GM19463 (cell line): ENCODE measurements at regions not wholly inside any gene's neighbourhood (a gene's known extent, or its start where the extent isn't known, plus 50 kb on each side); places are given as distances from the start of the nearest gene placed in this dataset.
"Not testable (repeated sequence)": the region's sequence is repeated elsewhere in the genome, so short reads cannot be mapped to it uniquely, and the experiment has no call there.

Experiments
- ATAC-seq: cut with Tn5 transposase; IDR thresholded peaks from one replicate; pipeline ENCODE4 v1.9.1; 2021; ENCODE audit warnings: mild to moderate bottlenecking, moderate library complexity; ENCODE audit not compliant: unreplicated experiment

GRCh38 chr10:46792657-46793357 is 118.4 kb upstream of the PTPN20 start:
- not testable (repeated sequence) for ATAC-seq

GRCh38 chr10:46796351-46796750 is 114.9 kb upstream of the PTPN20 start:
- not testable (repeated sequence) for ATAC-seq

DNA sequence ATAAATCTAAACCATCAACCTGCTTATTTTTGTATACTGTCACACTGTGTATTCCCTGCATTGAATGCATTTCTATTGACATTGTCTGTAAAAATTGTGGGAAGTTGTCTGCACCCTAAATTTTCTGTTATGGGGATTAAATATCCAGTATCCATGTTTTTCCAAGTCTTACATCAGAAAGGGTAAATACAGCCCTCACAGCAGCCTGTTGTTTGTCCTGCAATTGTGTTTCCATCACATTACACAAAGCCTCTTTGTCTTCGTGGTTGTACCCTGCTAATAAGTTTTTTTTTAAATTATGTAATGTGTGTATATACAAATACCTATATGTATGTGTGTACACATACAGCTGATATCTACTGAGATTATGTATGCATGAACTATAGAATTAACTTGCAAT is 109.2 kb upstream of the PTPN20 start:
- ATAC-seq, result not testable (repeated sequence)

DNA sequence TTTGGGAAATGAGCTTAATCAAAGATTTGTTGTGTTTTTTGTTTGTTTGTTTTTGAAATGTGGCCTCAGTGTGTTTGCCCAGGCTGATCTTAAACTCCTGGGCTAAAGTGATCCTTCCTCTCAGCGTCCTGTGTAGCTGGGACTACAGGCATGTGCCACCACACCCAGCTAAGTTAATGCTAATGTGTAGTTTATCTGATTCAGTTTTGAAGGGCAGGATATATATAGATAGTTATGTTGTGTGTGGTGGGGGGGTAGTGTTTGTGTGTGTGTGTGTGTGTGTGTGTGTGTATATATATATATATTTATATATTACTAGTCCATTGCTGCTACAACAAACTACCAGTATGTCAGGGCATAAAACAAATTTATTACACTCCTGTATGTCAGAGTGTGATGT is 108.1 kb upstream of the PTPN20 start:
- not testable (repeated sequence) for ATAC-seq

DNA sequence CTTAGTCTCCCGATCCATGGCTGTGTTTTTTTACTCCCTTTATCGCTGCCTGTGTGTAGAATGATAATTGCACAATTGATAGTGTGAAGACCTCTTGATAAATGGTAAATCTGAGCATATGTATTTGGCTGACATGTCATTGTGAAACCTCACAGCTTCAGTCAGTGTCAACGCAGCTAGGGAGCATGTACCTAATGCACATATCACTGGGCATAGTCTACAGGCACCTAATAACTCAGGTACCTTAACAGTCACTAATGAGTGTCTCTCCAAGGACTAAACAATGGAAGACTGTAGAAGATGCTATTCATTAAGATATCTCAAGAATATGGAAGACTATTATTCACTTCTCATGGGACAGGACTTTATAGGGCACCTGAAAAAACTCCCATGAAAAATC is 101.0 kb upstream of the PTPN20 start:
- ATAC-seq, result not testable (repeated sequence)

- ATAC-seq, result not testable (repeated sequence)
These were observed 95.1 kb upstream of the PTPN20 start for GRCh38 chr10:46816126-46816525.

DNA sequence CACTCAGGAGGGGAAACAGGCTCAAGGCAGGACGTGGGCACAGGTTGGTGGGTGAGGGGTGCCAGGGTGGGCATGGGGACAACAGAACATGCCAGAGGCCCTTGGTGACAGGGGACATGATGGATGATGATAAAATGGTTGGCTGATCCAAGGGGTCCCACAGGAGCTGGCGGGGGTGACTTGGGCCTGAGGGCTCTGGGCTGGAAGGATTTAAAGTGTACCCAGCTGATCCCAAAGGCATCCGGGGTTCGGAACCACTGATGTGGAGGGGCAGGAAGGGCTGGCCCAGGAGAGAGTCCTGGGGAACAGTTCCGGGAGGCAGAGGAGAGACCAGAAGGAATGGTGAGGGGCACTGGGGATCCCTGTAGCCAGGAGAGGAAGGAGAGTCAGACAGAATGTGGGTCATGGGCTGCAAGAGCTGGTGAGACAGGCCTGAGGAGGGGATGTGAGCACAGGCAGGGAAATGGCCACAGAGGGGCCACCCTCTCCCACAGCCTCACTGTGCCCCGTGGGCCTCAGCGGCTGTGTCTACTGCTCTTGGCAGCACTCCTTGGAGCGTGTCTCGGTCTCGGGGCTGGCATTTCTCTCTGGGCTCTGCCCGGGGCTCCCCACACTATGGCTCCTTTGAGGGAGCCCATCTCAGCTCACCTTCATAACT is 70.7 kb upstream of the PTPN20 start:
- ATAC-seq, result not testable (repeated sequence)

- not testable (repeated sequence) for ATAC-seq
These were observed 70.1 kb upstream of the PTPN20 start for GRCh38 chr10:46841051-46841593.

DNA sequence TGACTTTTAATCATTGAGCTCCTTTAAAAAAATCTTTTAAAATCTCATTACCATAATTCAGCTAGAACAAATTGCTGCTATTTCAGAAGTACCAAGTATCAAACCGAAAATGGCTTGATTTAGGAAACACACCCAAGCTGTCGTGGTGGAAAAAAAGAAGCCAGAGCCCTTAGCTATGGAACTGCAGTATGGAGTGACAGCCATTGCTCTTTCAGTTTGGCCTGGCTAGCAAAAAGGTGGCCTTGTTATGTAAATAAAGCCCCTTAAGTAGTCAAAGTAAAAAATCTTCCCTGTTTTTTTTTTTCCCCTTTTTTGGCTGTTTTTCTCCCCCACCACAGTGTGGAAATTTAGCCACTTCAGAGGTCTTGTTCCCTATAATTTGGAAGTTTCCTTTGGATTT is 66.0 kb upstream of the PTPN20 start:
- ATAC-seq, result not testable (repeated sequence)

DNA sequence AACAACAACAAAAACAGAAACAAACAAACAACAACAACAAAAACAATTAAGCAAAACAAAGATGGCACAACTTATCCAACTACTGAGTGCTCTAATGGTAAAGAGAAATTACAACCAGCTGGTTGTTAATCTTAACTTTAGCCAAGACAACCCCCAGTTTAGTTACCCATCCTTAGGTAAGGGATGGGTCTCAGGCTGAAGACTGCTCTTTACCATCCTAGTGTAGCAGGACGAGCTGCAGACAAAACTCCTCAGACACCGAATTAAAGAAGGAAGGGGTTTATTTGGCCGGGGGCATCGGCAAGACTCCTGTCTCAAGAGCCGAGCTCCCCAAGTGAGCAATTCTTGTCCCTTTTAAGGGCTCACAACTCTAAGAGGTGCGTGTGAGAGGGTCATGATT is 65.6 kb upstream of the PTPN20 start:
- ATAC-seq, result not testable (repeated sequence)

DNA sequence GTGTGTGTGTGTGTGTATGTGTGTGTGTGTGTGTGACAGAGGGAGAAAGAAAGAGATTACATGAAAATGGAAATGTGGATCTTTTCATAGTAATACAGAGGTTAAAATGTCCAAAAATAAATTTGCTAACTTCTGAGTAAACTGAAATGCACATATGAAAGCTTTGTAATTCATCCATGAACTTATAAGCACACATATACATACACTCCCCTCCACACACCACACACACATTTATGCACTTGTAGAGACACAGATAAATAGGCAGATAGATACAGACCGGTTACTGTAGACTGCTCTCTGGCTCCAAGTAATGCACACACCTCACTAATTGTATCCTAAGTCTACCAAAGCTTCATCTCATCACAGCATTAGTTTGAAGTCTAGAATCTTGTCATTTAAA is 50.5 kb upstream of the PTPN20 start:
- ATAC-seq, result not testable (repeated sequence)
